ENCODE measurements at regions not wholly inside any gene's neighbourhood (a gene's known extent, or its start where the extent isn't known, plus 50 kb on each side); places are given as distances from the start of the nearest gene placed in this dataset.

- DNase-seq = peak; percentile 24
Measured at GRCh38 chr17:12388226-12388625, 277.5 kb upstream of the MYOCD start.

- DNase-seq = no peak
Measured at GRCh38 chr17:12389421-12389820, 276.3 kb upstream of the MYOCD start.

GRCh38 chr17:12390631-12391030 lies 275.1 kb upstream of the MYOCD start:
- no peak for DNase-seq

GRCh38 chr17:12391468-12391867 lies 274.2 kb upstream of the MYOCD start:
- no peak for DNase-seq

GRCh38 chr17:12395733-12396354 lies 269.8 kb upstream of the MYOCD start:
- DNase-seq = peak; percentile 5

- no peak for DNase-seq
Measured at GRCh38 chr17:12398441-12399051, 267.1 kb upstream of the MYOCD start.

- DNase-seq = peak; percentile 56
Measured at GRCh38 chr17:12402963-12403622, 262.6 kb upstream of the MYOCD start.

GRCh38 chr17:12403881-12404398 lies 261.8 kb upstream of the MYOCD start:
- DNase-seq = no peak

- no peak for DNase-seq
Measured at GRCh38 chr17:12406623-12407215, 259.0 kb upstream of the MYOCD start.

- DNase-seq = no peak
Measured at GRCh38 chr17:12407495-12408252, 258.0 kb upstream of the MYOCD start.

- DNase-seq = no peak
Measured at GRCh38 chr17:12409082-12409481, 256.6 kb upstream of the MYOCD start.

- DNase-seq = no peak
Measured at GRCh38 chr17:12410717-12411116, 255.0 kb upstream of the MYOCD start.

GRCh38 chr17:12415031-12415430 lies 250.7 kb upstream of the MYOCD start:
- DNase-seq = peak; percentile 13

GRCh38 chr17:12421077-12421476 lies 244.6 kb upstream of the MYOCD start:
- no peak for DNase-seq

GRCh38 chr17:12421646-12422306 lies 243.9 kb upstream of the MYOCD start:
- no peak for DNase-seq

GRCh38 chr17:12422651-12423050 lies 243.0 kb upstream of the MYOCD start:
- no peak for DNase-seq

GRCh38 chr17:12423337-12423736 lies 242.4 kb upstream of the MYOCD start:
- no peak for DNase-seq

GRCh38 chr17:12429116-12429515 lies 236.6 kb upstream of the MYOCD start:
- no peak for DNase-seq

- DNase-seq = no peak
Measured at GRCh38 chr17:12431188-12431587, 234.5 kb upstream of the MYOCD start.

GRCh38 chr17:12438212-12438611 lies 227.5 kb upstream of the MYOCD start:
- DNase-seq = no peak

- DNase-seq = no peak
Measured at GRCh38 chr17:12438813-12439586, 226.7 kb upstream of the MYOCD start.

GRCh38 chr17:12445331-12445730 lies 220.4 kb upstream of the MYOCD start:
- DNase-seq = no peak

Measured in NCI-H226 (cell line).